ENCODE measurements at regions not wholly inside any gene's neighbourhood (a gene's known extent, or its start where the extent isn't known, plus 50 kb on each side); places are given as distances from the start of the nearest gene placed in this dataset.

GRCh38 chr1:218548764-218549163 lies 203.6 kb downstream of the TGFB2 start:
- TF ChIP-seq, protein P1, sequence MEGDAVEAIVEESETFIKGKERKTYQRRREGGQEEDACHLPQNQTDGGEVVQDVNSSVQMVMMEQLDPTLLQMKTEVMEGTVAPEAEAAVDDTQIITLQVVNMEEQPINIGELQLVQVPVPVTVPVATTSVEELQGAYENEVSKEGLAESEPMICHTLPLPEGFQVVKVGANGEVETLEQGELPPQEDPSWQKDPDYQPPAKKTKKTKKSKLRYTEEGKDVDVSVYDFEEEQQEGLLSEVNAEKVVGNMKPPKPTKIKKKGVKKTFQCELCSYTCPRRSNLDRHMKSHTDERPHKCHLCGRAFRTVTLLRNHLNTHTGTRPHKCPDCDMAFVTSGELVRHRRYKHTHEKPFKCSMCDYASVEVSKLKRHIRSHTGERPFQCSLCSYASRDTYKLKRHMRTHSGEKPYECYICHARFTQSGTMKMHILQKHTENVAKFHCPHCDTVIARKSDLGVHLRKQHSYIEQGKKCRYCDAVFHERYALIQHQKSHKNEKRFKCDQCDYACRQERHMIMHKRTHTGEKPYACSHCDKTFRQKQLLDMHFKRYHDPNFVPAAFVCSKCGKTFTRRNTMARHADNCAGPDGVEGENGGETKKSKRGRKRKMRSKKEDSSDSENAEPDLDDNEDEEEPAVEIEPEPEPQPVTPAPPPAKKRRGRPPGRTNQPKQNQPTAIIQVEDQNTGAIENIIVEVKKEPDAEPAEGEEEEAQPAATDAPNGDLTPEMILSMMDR (IDR thresholded peaks at IDR 0.05): no peak
- no peak for TF ChIP-seq POLR2A (IDR thresholded peaks at IDR 0.05)
- TF ChIP-seq POLR2AphosphoS5 (IDR thresholded peaks at IDR 0.05): no peak
